Esophagus squamous epithelium (tissue), 4 donors: ENCODE measurements at regions not wholly inside any gene's neighbourhood (a gene's known extent, or its start where the extent isn't known, plus 50 kb on each side); places are given as distances from the start of the nearest gene placed in this dataset.

Experiments
- POLR2A ChIP-seq, 4 donors: fragments of 450-650 bp; IDR thresholded peaks; one replicate each; pipeline ENCODE4 v1.6.1; 2017; ENCODE audit warnings: antibody characterized with exemption in 4 of 4, mild to moderate bottlenecking in 4 of 4, moderate library complexity in 3 of 4
- TF ChIP-seq, protein P1 (sequence below), 6 experiments: fragments of 450-650 bp in 4 of 6; fragments of 200-600 bp in 2 of 6; sonication (generic) in 2 of 6; IDR thresholded peaks; one replicate each; pipeline ENCODE4 v1.5.1; 2016 to 2019; ENCODE audit warnings: antibody characterized with exemption in 6 of 6, mild to moderate bottlenecking in 4 of 6, moderate library complexity in 4 of 6

DNA sequence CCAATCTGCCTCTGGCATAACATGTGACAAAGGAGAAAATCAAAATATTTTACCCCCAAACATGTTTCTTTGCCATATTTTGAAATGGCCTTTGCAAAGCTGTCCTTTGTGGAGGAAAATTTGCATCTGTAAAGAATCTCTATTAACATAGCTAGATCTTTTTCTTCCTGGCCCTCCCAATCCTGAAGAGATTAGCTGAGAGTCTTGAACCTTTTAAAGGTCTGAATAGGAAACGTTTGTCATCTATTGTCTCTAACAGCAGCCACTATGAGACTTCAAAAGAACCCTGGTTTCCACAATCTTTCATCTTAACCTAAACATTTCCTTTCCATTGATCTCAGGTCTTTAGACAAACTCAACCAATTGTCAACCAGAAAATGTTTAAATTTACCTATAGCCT, 520.9 kb upstream of the TGFBR2 start:
- TF ChIP-seq POLR2A (IDR thresholded peaks at IDR 0.05): no peak
- TF ChIP-seq, protein P1, sequence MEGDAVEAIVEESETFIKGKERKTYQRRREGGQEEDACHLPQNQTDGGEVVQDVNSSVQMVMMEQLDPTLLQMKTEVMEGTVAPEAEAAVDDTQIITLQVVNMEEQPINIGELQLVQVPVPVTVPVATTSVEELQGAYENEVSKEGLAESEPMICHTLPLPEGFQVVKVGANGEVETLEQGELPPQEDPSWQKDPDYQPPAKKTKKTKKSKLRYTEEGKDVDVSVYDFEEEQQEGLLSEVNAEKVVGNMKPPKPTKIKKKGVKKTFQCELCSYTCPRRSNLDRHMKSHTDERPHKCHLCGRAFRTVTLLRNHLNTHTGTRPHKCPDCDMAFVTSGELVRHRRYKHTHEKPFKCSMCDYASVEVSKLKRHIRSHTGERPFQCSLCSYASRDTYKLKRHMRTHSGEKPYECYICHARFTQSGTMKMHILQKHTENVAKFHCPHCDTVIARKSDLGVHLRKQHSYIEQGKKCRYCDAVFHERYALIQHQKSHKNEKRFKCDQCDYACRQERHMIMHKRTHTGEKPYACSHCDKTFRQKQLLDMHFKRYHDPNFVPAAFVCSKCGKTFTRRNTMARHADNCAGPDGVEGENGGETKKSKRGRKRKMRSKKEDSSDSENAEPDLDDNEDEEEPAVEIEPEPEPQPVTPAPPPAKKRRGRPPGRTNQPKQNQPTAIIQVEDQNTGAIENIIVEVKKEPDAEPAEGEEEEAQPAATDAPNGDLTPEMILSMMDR (IDR thresholded peaks at IDR 0.05): no peak
